ENCODE measurements at regions not wholly inside any gene's neighbourhood (a gene's known extent, or its start where the extent isn't known, plus 50 kb on each side); places are given as distances from the start of the nearest gene placed in this dataset.

- TF ChIP-seq, protein P1, sequence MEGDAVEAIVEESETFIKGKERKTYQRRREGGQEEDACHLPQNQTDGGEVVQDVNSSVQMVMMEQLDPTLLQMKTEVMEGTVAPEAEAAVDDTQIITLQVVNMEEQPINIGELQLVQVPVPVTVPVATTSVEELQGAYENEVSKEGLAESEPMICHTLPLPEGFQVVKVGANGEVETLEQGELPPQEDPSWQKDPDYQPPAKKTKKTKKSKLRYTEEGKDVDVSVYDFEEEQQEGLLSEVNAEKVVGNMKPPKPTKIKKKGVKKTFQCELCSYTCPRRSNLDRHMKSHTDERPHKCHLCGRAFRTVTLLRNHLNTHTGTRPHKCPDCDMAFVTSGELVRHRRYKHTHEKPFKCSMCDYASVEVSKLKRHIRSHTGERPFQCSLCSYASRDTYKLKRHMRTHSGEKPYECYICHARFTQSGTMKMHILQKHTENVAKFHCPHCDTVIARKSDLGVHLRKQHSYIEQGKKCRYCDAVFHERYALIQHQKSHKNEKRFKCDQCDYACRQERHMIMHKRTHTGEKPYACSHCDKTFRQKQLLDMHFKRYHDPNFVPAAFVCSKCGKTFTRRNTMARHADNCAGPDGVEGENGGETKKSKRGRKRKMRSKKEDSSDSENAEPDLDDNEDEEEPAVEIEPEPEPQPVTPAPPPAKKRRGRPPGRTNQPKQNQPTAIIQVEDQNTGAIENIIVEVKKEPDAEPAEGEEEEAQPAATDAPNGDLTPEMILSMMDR (tag by site-specific recombination; IDR thresholded peaks at IDR 0.05): no peak
- no peak for TF ChIP-seq ZNF777 (tag by site-specific recombination; IDR thresholded peaks at IDR 0.05; ENCODE audit: borderline replicate concordance)
Observed at GRCh38 chr6:167558246-167559177, 233.6 kb downstream of the TTLL2 start.

All from HEK293 (cell line).